Mesenchymal stem cell (in vitro differentiated cells and primary cell): ENCODE measurements at regions not wholly inside any gene's neighbourhood (a gene's known extent, or its start where the extent isn't known, plus 50 kb on each side); places are given as distances from the start of the nearest gene placed in this dataset.
A peak's percentile ranks its signal among the peaks of the same experiment; 100 is the strongest.
"Not testable (repeated sequence)": the region's sequence is repeated elsewhere in the genome, so short reads cannot be mapped to it uniquely, and the experiment has no call there.

Experiments
- DNase-seq: peaks from one replicate; pipeline ENCODE4 v3.0.0-alpha.2; 2013
- H2AFZ ChIP-seq: one replicate; pipeline ENCODE4 v1.6.1; 2013; ENCODE audit warnings: low read depth, mild to moderate bottlenecking, control low read depth, inconsistent platforms, low read length, moderate library complexity
- H2AK5ac ChIP-seq: 2 replicates; pipeline ENCODE4 v1.6.1; 2013; ENCODE audit warnings: low read length, moderate library complexity, mild to moderate bottlenecking, inconsistent platforms; ENCODE audit not compliant: severe bottlenecking
- H2BK120ac ChIP-seq: one replicate; pipeline ENCODE4 v1.6.1; 2013; ENCODE audit warnings: low read depth, mild to moderate bottlenecking, inconsistent platforms, low read length, moderate library complexity
- H2BK12ac ChIP-seq, 2 experiments: one replicate each; pipeline ENCODE4 v1.6.1; 2013; ENCODE audit warnings: inconsistent platforms in 2 of 2, low read length in 2 of 2, mild to moderate bottlenecking in 2 of 2, moderate library complexity in 2 of 2, control low read depth in 1 of 2
- H2BK15ac ChIP-seq: one replicate; pipeline ENCODE4 v1.6.1; 2013; ENCODE audit warnings: mild to moderate bottlenecking, low read depth, inconsistent platforms; ENCODE audit not compliant: poor library complexity, severe bottlenecking
- H2BK5ac ChIP-seq: 2 replicates; pipeline ENCODE4 v1.6.1; 2013; ENCODE audit warnings: low read depth, mild to moderate bottlenecking, low read length, control low read depth, inconsistent platforms; ENCODE audit not compliant: poor library complexity, severe bottlenecking
- H3K14ac ChIP-seq, 2 experiments: one replicate each; pipeline ENCODE4 v1.6.1; 2013; ENCODE audit warnings: inconsistent platforms in 2 of 2, low read length in 2 of 2, control low read depth in 1 of 2, mild to moderate bottlenecking in 1 of 2, moderate library complexity in 1 of 2
- H3K18ac ChIP-seq, 2 experiments: one replicate each; pipeline ENCODE4 v1.6.1; 2013; ENCODE audit warnings: inconsistent platforms in 2 of 2, low read length in 2 of 2, control low read depth in 1 of 2, low read depth in 1 of 2, mild to moderate bottlenecking in 1 of 2
- H3K23ac ChIP-seq, 2 experiments: one replicate each; pipeline ENCODE4 v1.6.1; 2013; ENCODE audit warnings: inconsistent platforms in 2 of 2, low read length in 2 of 2, mild to moderate bottlenecking in 2 of 2, moderate library complexity in 2 of 2, control low read depth in 1 of 2
- H3K27ac ChIP-seq: 2 replicates; pipeline ENCODE4 v1.5.1; 2013; ENCODE audit warnings: mild to moderate bottlenecking, moderate library complexity, low read length, control low read depth, inconsistent platforms; ENCODE audit not compliant: poor library complexity, severe bottlenecking
- H3K27me3 ChIP-seq, 2 experiments: 2 replicates each; pipeline versions ENCODE4 v1.6.1 to v1.7.0; 2013; ENCODE audit warnings: low read length in 2 of 2, mild to moderate bottlenecking in 2 of 2, moderate library complexity in 2 of 2, control low read depth in 1 of 2, inconsistent platforms in 1 of 2; ENCODE audit not compliant: control insufficient read depth in 1 of 2, insufficient read depth in 1 of 2
- H3K36me3 ChIP-seq, 2 experiments: 2 replicates each; pipeline versions ENCODE4 v1.6.1 to v1.7.0; 2013; ENCODE audit warnings: low read length in 2 of 2, control low read depth in 1 of 2, inconsistent platforms in 1 of 2, low read depth in 1 of 2, mild to moderate bottlenecking in 1 of 2; ENCODE audit not compliant: insufficient read depth in 2 of 2, control insufficient read depth in 1 of 2
- H3K4ac ChIP-seq, 2 experiments: one replicate each; pipeline ENCODE4 v1.6.1; 2013; ENCODE audit warnings: inconsistent platforms in 2 of 2, low read length in 2 of 2, mild to moderate bottlenecking in 2 of 2, moderate library complexity in 2 of 2, control low read depth in 1 of 2, low read depth in 1 of 2
- H3K4me1 ChIP-seq: 2 replicates; pipeline ENCODE4 v1.6.1; 2013; ENCODE audit warnings: low read depth, low read length, control low read depth; ENCODE audit not compliant: control insufficient read depth, insufficient read depth
- H3K4me2 ChIP-seq: 2 replicates; pipeline ENCODE4 v1.6.1; 2013; ENCODE audit warnings: low read length, mild to moderate bottlenecking, inconsistent platforms; ENCODE audit not compliant: poor library complexity, severe bottlenecking
- H3K4me3 ChIP-seq, 2 experiments: 2 replicates each; pipeline versions ENCODE4 v1.5.1 to v1.7.0; 2013; ENCODE audit warnings: low read length in 2 of 2, mild to moderate bottlenecking in 2 of 2, control low read depth in 1 of 2, low read depth in 1 of 2; ENCODE audit not compliant: insufficient read depth in 1 of 2
- H3K79me1 ChIP-seq: replicated peaks from 2 replicates; pipeline ENCODE4 v1.6.1; 2013; ENCODE audit warnings: mild to moderate bottlenecking, control low read depth, low read length, inconsistent platforms; ENCODE audit not compliant: poor library complexity, severe bottlenecking
- H3K9ac ChIP-seq: 2 replicates; pipeline ENCODE4 v1.7.0; 2013; ENCODE audit warnings: mild to moderate bottlenecking, low read length, moderate library complexity
- H3K9me3 ChIP-seq: 2 replicates; pipeline ENCODE4 v1.7.0; 2013; ENCODE audit warnings: mild to moderate bottlenecking, low read length; ENCODE audit not compliant: control insufficient read depth
- H4K8ac ChIP-seq: one replicate; pipeline ENCODE4 v1.6.1; 2013; ENCODE audit warnings: inconsistent platforms, mild to moderate bottlenecking, low read length, moderate library complexity
- H4K91ac ChIP-seq: one replicate; pipeline ENCODE4 v1.6.1; 2013; ENCODE audit warnings: mild to moderate bottlenecking, low read length, inconsistent platforms
- WGBS: methylation state at CpG from one replicate; pipeline ENCODE4 v1.1.7; 2013; ENCODE audit warnings: mixed read lengths; 5-methylcytosine and 5-hydroxymethylcytosine counted together

DNA sequence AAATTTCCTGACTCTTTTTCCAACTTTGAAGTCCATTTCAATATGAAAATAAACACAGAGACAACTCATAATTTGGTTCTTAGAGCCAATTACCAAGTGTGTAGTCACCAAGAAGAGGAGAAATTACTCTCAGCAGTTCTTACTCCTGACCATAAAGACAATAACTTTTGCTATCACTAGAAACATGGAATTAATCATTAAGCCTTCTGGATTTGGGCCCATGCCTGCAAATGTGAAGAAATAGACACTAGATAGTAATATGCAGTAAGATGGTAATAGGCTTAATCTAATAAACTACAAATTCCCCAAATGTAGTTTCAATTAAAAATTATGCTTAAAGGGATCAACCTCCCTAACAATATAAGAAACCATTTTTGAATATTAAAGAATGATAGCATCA lies 185.1 kb upstream of the AGTR1 start:
- Histone ChIP-seq H4K91ac (no peak overlapping the region), H3K18ac (no peak overlapping the region)

DNA sequence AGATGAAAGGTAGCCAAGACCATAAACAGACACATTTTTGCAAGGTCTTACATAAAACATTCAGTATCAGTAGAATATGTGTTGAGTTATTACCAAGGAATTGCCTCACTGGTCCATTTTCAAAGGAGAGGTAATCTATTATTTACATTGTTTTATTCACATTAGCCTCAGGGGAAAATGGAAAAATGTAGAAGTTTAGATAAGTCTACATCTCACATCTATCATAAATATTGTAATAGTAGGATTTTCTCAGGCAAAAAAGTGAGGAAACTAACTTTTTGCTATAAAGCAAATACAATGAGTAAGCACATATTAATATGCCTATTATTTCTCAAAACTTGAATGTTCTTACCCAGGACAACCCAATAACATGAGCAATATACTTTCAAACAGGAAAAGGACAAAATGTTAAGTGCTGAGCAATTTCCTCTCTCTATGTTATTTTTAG lies 184.6 kb upstream of the AGTR1 start:
- Histone ChIP-seq H3K9me3 (no peaks in the 10 kb centered on the region), H2BK120ac (no peak overlapping the region), H2BK15ac (no peak overlapping the region), H2BK12ac (no peak overlapping the region), H3K18ac (no peak overlapping the region), H3K4ac (no peak overlapping the region), H4K91ac (no peak overlapping the region), H3K4me1 (no peaks in the 10 kb centered on the region), H3K27ac (no peak overlapping the region), H3K14ac (no peak overlapping the region), H3K23ac (no peak overlapping the region), H2BK5ac (no peak overlapping the region), H3K4me2 (no peak overlapping the region), H3K27me3 (no peaks in the 10 kb centered on the region), H4K8ac (no peak overlapping the region), H3K4me3 (no peak overlapping the region), H2AK5ac (no peak overlapping the region), H2AFZ (no peak overlapping the region), H3K36me3 (no peaks in the 10 kb centered on the region), H3K79me1 (no peaks in the 10 kb centered on the region), H3K9ac (no peak overlapping the region)
- DNase-seq = peak; percentile 13

More for the DNA sequence above, 185.1 kb upstream of the AGTR1 start:
- H2BK5ac ChIP-seq = no peak overlapping the region
- H3K4me3 ChIP-seq = no peak overlapping the region
- H3K36me3 ChIP-seq = no peaks in the 10 kb centered on the region
- no peak for DNase-seq
- no peak overlapping the region for H3K23ac ChIP-seq
- no peak overlapping the region for H3K27ac ChIP-seq
- no peak overlapping the region for H2BK12ac ChIP-seq
- no peak overlapping the region for H2AK5ac ChIP-seq
- no peaks in the 10 kb centered on the region for H3K9me3 ChIP-seq
- H3K27me3 ChIP-seq = no peaks in the 10 kb centered on the region
- no peak overlapping the region for H3K4ac ChIP-seq
- H3K14ac ChIP-seq = no peak overlapping the region
- H3K79me1 ChIP-seq = no peaks in the 10 kb centered on the region
- H3K4me1 ChIP-seq = no peaks in the 10 kb centered on the region
- H2BK120ac ChIP-seq = no peak overlapping the region
- H2BK15ac ChIP-seq = no peak overlapping the region
- H4K8ac ChIP-seq = no peak overlapping the region
- H2AFZ ChIP-seq = no peak overlapping the region
- H3K4me2 ChIP-seq = no peak overlapping the region
- no peak overlapping the region for H3K9ac ChIP-seq

DNA sequence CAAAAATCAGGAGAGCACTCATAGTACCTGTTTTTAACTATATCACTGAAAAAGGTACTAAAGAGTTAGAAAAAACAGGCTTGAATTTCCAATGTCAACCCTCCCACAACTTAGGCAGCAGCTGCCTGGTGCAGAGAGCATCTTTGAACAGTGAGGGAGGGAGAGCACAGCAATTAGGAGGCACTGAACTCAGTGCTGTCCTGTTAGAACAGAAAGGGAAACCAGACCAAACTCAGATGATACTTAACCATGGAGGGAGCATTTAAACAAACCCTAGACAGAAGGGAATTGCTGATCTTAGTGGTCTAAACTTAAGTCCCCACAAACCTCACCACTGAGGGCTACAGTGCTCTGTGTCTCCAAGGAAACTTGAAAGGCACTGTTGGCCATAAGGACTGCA lies 179.2 kb upstream of the AGTR1 start:
- Histone ChIP-seq H3K9ac (no peak overlapping the region), H2BK5ac (no peak overlapping the region), H4K8ac (no peak overlapping the region), H3K18ac (no peak overlapping the region), H3K79me1 (no peaks in the 10 kb centered on the region), H2AFZ (no peak overlapping the region), H3K27me3 (no peaks in the 10 kb centered on the region), H2BK15ac (no peak overlapping the region), H3K9me3 (no peaks in the 10 kb centered on the region), H3K4ac (no peak overlapping the region), H3K36me3 (no peaks in the 10 kb centered on the region), H4K91ac (no peak overlapping the region), H2BK120ac (no peak overlapping the region), H3K4me3 (no peak overlapping the region), H3K14ac (no peak overlapping the region), H3K4me2 (no peak overlapping the region), H2BK12ac (no peak overlapping the region), H3K23ac (no peak overlapping the region), H3K4me1 (no peaks in the 10 kb centered on the region), H3K27ac (no peak overlapping the region), H2AK5ac (no peak overlapping the region)
- no peak for DNase-seq

DNA sequence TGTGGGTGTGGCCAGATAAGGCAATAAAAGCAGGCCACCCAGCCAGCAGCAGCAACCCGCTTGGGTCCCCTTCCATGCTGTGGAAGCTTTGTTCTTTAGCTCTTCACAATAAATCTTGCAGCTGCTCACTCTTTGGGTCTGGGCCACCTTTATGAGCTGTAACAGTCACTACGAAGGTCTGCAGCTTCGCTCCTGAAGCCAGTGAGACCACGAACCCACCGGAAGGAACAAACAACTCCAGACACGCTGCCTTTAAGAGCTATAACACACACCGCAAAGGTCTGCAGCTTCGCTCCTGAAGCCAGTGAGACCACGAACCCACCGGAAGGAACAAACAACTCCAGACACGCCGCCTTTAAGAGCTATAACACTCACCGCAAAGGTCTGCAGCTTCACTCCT lies 172.1 kb upstream of the AGTR1 start:
- H2BK5ac ChIP-seq, H3K18ac ChIP-seq, H4K91ac ChIP-seq, H3K79me1 ChIP-seq, H2BK12ac ChIP-seq, H3K4me3 ChIP-seq, DNase-seq, H3K27ac ChIP-seq, H4K8ac ChIP-seq, H3K36me3 ChIP-seq, H3K4ac ChIP-seq, H2BK15ac ChIP-seq, H3K27me3 ChIP-seq, H2BK120ac ChIP-seq, H3K4me2 ChIP-seq, H3K23ac ChIP-seq, H2AFZ ChIP-seq, H3K9me3 ChIP-seq, H3K4me1 ChIP-seq, H3K9ac ChIP-seq, H2AK5ac ChIP-seq, H3K14ac ChIP-seq: not testable (repeated sequence)
- 90% methylated on average over 13 of the region's 13 CpGs for WGBS
